Peyer's patch (tissue), 4 donors: ENCODE measurements at regions not wholly inside any gene's neighbourhood (a gene's known extent, or its start where the extent isn't known, plus 50 kb on each side); places are given as distances from the start of the nearest gene placed in this dataset.

Experiments used
- DNase-seq, 3 donors: peaks; one replicate each; pipeline ENCODE4 v3.0.0-alpha.2; 2017 to 2019
- H3K27ac ChIP-seq, 4 donors: fragments of 200-600 bp; sonication (generic); one replicate each; pipeline ENCODE4 v1.5.1; 2016 to 2019
- H3K27me3 ChIP-seq, 2 donors: fragments of 200-600 bp; sonication (generic); one replicate each; pipeline ENCODE4 v1.5.1; 2019
- H3K36me3 ChIP-seq, 3 donors: fragments of 200-600 bp; sonication (generic); one replicate each; pipeline ENCODE4 v1.5.1; 2016 to 2019
- H3K4me1 ChIP-seq, 4 donors: fragments of 200-600 bp; sonication (generic); one replicate each; pipeline ENCODE4 v1.5.1; 2016 to 2019
- H3K4me3 ChIP-seq, 4 donors: fragments of 200-600 bp; sonication (generic); 1 replicate in 3 of 4; 2 replicates in 1 of 4; pipeline ENCODE4 v1.5.1; 2016 to 2019; ENCODE audit warnings: mild to moderate bottlenecking in 1 of 4
- H3K9me3 ChIP-seq, 4 donors: fragments of 200-600 bp; sonication (generic); one replicate each; pipeline ENCODE4 v1.5.1; 2016 to 2019; ENCODE audit warnings: mild to moderate bottlenecking in 1 of 4
- POLR2A ChIP-seq, 2 donors: fragments of 450-650 bp; IDR thresholded peaks; one replicate each; pipeline ENCODE4 v1.5.1; 2017; ENCODE audit warnings: antibody characterized with exemption in 2 of 2, mild to moderate bottlenecking in 2 of 2, moderate library complexity in 2 of 2
- TF ChIP-seq, protein P1 (sequence below), 6 experiments: fragments of 450-650 bp in 4 of 6; fragments of 200-600 bp in 2 of 6; sonication (generic) in 1 of 6; IDR thresholded peaks; one replicate each; pipeline ENCODE4 v1.5.1; 2017 to 2019; ENCODE audit warnings: antibody characterized with exemption in 6 of 6, mild to moderate bottlenecking in 3 of 6, moderate library complexity in 1 of 6

GRCh38 chr6:1111361-1111760 lies 200.5 kb upstream of the FOXQ1 start:
- H3K27me3 ChIP-seq, result no peaks in the 10 kb centered on the region
- no peaks in the 10 kb centered on the region for H3K9me3 ChIP-seq
- TF ChIP-seq POLR2A (IDR thresholded peaks at IDR 0.05), result no peak
- TF ChIP-seq, protein P1, sequence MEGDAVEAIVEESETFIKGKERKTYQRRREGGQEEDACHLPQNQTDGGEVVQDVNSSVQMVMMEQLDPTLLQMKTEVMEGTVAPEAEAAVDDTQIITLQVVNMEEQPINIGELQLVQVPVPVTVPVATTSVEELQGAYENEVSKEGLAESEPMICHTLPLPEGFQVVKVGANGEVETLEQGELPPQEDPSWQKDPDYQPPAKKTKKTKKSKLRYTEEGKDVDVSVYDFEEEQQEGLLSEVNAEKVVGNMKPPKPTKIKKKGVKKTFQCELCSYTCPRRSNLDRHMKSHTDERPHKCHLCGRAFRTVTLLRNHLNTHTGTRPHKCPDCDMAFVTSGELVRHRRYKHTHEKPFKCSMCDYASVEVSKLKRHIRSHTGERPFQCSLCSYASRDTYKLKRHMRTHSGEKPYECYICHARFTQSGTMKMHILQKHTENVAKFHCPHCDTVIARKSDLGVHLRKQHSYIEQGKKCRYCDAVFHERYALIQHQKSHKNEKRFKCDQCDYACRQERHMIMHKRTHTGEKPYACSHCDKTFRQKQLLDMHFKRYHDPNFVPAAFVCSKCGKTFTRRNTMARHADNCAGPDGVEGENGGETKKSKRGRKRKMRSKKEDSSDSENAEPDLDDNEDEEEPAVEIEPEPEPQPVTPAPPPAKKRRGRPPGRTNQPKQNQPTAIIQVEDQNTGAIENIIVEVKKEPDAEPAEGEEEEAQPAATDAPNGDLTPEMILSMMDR (IDR thresholded peaks at IDR 0.05), result no peak
- H3K27ac ChIP-seq, result no peak overlapping the region
- no peaks in the 10 kb centered on the region for H3K36me3 ChIP-seq
- no peaks in the 10 kb centered on the region for H3K4me1 ChIP-seq
- H3K4me3 ChIP-seq, result no peak overlapping the region
- DNase-seq, result no peak

- TF ChIP-seq, protein P1 (IDR thresholded peaks at IDR 0.05), result no peak
- no peak for TF ChIP-seq POLR2A (IDR thresholded peaks at IDR 0.05)
- no peak overlapping the region for H3K4me3 ChIP-seq
- H3K9me3 ChIP-seq, result no peaks in the 10 kb centered on the region
- H3K27ac ChIP-seq, result no peak overlapping the region
- no peaks in the 10 kb centered on the region for H3K36me3 ChIP-seq
- no peaks in the 10 kb centered on the region for H3K4me1 ChIP-seq
- no peak for DNase-seq
- no peaks in the 10 kb centered on the region for H3K27me3 ChIP-seq
Measured at GRCh38 chr6:1110941-1111349, 201.0 kb upstream of the FOXQ1 start.

- Histone ChIP-seq H3K27me3 (no peaks in the 10 kb centered on the region), H3K4me3 (no peak overlapping the region), H3K27ac (no peak overlapping the region), H3K4me1 (no peaks in the 10 kb centered on the region), H3K9me3 (no peaks in the 10 kb centered on the region), H3K36me3 (no peaks in the 10 kb centered on the region)
- TF ChIP-seq, protein P1 (IDR thresholded peaks at IDR 0.05), result no peak
- no peak for TF ChIP-seq POLR2A (IDR thresholded peaks at IDR 0.05)
- no peak for DNase-seq
Measured at GRCh38 chr6:1110164-1110563, 201.7 kb upstream of the FOXQ1 start.

DNA sequence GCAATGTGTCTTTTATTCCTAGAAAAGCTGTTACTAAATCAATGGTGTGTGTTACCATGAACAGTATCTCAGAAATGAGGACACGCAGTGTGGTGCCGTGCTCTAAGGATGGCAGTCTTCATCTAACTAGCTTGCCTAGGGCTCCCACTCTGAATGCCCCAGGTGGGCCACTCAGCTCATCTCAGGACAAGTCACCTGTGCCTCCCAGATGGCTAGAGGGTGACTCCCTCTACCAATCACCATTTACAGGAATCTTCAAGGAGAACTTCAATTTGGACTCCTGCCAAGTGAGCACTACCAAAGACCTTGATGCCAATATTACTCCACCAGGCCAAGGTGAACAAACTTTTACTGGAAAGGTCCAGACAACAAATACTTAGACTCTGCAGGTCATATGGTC lies 202.8 kb upstream of the FOXQ1 start:
- Histone ChIP-seq H3K9me3 (no peaks in the 10 kb centered on the region), H3K36me3 (no peaks in the 10 kb centered on the region), H3K27me3 (no peaks in the 10 kb centered on the region), H3K4me3 (no peak overlapping the region), H3K4me1 (no peaks in the 10 kb centered on the region), H3K27ac (no peak overlapping the region)
- TF ChIP-seq POLR2A (IDR thresholded peaks at IDR 0.05), result no peak
- TF ChIP-seq, protein P1 (IDR thresholded peaks at IDR 0.05), result no peak
- DNase-seq, result no peak

GRCh38 chr6:1108198-1108597 lies 203.7 kb upstream of the FOXQ1 start:
- Histone ChIP-seq H3K4me1 (no peaks in the 10 kb centered on the region), H3K36me3 (no peaks in the 10 kb centered on the region), H3K4me3 (no peak overlapping the region), H3K27ac (no peak overlapping the region), H3K9me3 (no peaks in the 10 kb centered on the region), H3K27me3 (no peaks in the 10 kb centered on the region)
- TF ChIP-seq, protein P1 (IDR thresholded peaks at IDR 0.05), result no peak
- no peak for TF ChIP-seq POLR2A (IDR thresholded peaks at IDR 0.05)
- DNase-seq, result no peak

- no peaks in the 10 kb centered on the region for H3K27me3 ChIP-seq
- H3K4me1 ChIP-seq, result no peaks in the 10 kb centered on the region
- no peak for TF ChIP-seq POLR2A (IDR thresholded peaks at IDR 0.05)
- TF ChIP-seq, protein P1 (IDR thresholded peaks at IDR 0.05), result no peak
- H3K36me3 ChIP-seq, result no peaks in the 10 kb centered on the region
- H3K9me3 ChIP-seq, result no peaks in the 10 kb centered on the region
- no peak overlapping the region for H3K27ac ChIP-seq
- no peak overlapping the region for H3K4me3 ChIP-seq
- no peak for DNase-seq
Measured at GRCh38 chr6:1107578-1107977, 204.3 kb upstream of the FOXQ1 start.
